ELF-1 (cell line): ENCODE measurements at regions not wholly inside any gene's neighbourhood (a gene's known extent, or its start where the extent isn't known, plus 50 kb on each side); places are given as distances from the start of the nearest gene placed in this dataset.

Experiments
- DNase-seq: peaks from one replicate; pipeline ENCODE4 v3.0.0-alpha.2; 2016; ENCODE audit warnings: low read depth, low spot score

DNA sequence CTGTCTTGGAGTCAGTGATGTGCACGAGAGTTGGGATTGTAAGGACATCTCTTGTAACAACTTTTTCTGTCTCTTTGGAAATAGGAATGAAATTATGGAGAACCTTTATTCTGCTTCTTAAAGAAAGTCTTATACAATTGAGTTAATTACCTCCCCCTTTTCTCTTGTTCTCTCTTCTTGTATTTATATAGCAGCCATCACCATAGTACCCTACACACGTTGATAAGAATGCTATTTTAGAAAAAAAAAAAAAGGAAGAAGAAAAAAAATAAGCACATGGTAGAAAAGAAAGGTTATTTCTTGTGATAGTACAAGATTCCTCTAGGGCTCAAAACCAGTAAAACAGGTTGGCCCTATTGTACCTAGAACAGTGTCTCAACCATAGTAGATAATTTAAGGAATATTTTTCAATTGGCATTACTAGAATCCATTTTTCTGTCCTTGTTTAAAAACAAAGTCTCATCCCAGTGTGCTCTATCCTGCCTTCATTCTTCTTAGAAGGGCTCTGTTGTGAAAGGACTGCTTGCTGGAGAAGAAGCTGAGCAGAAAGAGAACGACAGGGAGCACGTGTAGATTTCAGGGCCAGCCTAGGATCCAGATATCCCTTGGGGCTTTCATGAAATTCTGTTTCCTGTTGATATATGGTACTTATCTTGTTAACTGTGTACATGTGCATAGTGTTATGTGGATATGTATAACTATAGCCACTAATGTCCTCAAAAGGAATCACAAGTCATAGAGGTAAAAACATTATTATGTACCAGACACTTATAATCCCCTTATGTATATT is 392.3 kb upstream of the MEF2C start:
- DNase-seq: no peak

DNA sequence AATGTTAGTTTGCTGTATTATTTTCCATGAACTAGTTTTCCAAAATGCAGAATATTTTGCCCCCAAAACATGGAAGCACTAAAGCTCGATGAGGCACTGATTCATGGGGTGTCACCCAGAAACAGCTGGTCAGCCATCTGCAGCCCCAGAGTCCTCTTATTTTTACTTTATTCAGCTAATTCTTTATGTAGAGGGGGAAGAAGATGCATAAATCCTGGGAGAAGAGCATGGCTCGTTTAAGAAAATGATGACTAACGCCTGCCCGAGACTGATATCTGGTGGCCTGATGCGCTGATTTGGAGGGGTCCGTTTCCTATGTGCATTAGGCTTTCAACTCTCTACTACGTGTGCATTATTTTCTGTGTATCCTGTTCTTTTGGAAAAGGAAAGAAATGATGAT is 390.3 kb upstream of the MEF2C start:
- DNase-seq: no peak

DNA sequence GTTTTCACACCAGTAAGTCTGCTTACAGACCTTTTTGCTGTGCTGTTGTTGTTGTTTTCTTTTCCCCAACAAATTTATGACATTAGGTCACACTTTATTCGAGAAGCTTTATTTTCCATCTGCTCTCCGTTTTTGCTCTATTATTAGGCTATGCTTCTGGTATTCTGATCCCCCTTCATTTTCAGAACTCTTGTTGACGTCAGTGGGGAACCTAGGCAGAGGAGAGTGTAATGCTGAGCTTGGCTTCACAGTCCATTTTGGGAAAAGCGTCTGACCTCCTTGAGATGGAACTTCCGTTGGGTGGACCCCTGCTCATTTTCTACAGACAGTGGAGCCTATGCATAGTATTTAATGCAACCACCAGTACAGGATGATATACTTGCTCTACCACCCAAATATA is 387.9 kb upstream of the MEF2C start:
- no peak for DNase-seq

DNA sequence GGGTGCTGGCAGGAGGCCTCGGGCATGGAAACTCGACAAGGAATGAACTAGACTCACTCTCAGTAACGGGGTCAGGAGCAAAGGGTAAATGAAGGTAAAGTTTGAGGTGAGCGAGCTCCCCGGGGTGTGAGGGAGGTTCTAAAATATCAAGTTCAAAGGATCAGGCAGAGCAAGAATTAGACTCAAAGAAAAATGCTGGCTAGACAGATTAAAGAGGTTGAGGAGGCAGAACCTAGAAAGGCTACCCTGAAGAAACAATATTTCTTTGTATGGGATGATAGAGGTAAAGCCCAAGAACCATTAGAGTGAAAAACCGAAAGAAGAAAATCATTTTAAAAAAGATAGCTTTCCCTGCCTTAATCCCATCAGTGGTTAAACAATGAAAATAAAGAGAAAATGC is 386.7 kb upstream of the MEF2C start:
- DNase-seq: no peak

DNA sequence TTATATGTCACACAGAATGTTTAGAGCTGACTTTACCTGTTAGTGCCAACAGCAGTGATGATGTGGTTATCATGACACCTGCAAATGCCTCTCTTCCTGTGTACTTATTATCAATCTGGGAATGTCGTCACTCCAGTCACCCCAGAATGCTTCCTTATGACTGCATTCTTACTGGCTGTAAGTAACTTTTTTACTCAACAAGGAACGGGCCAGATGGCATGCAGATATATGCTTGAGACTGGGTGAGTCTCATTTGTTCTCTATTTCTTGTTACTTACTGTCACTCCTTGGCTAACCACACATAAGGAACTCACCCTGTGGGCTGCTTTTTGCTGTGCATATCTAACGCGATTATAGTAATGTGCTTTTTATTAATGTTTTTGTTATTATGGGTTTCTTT is 385.5 kb upstream of the MEF2C start:
- no peak for DNase-seq

DNA sequence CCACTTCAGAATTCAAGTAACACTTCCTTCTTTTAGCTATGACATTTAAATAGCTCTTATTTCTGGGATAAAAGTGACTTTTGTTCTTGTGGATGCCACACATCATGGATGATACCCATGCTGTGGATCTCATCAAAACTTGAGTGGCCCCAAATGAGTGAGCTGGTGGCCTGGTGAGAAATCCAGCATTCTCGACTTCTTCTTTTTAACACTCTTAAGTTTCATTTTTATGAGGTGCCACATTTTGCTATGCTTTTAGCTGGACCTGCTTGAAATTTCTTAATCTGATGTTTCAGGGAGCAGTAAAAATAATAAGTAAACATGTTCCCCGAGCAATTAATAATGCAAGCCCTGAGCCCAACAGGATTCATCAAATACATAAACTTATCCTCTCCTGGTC is 384.8 kb upstream of the MEF2C start:
- DNase-seq: no peak

DNA sequence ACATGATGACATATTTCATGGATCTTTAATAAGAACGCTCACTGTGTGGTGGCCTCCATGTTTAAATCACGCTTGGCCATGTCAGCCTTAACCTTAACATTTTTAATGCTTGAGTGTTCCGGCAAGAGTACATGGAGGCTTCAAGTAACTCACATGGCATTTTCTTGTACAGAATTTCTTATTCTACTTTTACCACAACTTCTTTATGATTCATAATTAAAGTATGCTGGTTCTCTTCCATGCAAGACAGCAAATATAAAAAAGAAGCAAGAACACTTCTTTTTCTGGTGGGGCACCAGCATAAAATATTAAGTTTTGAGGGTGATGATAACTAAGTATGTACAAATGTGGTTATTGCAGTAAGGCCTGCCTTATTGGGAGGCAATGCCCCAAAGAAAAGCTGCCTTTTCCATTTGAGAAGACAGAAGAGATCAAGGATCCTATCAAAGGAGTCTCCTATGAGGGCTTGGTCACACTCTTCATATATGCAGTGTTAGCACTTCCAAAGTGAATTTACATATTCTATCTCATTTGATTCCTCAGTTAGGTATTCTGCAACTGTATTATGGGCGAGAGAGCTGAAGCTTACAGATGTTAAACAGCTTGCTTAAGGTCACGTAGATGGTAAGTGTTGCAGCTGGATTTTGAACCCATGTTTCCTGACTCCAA is 382.7 kb upstream of the MEF2C start:
- no peak for DNase-seq

DNA sequence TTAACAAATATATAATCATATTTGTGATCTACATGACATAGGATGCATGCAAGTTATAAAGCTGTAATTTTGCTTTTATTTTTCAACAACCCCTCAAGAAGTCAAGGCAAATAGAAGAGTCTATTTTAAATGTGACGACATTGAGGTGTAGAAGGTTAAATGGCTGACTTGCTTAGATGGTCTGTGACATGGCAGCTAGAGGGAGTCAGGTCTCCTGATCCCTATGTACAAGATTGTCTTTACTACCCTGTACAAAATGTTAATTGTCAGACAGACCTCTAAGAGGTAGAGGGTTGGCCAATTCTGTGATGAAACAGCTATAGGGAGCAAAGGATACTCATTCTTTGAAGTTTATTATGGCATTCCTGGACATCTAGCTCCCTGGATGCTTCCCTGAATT is 380.9 kb upstream of the MEF2C start:
- DNase-seq: no peak

DNA sequence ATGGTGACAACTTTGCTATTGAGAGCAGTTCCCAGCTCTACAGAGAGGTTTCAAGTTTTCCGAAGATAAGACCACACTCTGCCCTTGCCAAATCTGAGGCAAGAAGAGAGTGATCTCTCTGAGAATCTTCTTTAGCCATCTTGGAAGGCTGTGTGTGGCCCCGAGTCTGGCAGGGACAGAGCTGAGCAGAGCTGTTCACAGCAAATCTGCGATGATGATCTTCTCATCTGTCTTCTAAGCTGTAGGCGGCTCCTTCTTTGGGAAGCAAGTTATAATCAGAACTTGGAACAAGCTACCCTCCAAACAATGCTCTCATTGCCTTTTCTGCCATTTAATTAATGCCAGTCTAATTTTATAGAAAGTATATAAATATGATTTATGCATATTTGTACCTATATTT is 379.0 kb upstream of the MEF2C start:
- DNase-seq: no peak

DNA sequence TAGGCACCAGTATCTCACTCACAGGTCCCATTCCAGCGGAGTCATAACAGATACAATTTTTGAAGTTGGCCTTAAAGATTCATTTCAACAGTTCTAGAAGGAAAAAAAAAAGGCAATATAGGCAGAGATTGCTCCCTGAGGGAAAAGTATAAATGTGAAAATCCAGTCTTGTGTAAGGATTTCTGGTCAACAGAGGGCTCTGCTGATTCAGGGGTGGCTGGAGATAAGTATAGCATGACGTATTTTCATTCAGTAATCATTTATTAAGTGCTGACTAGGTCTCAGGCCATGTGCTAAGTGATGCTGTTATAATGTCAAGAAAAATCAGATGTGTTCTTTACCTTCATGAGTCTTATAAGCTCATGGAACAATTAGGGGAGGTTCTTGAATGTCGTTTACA is 377.3 kb upstream of the MEF2C start:
- DNase-seq: no peak

DNA sequence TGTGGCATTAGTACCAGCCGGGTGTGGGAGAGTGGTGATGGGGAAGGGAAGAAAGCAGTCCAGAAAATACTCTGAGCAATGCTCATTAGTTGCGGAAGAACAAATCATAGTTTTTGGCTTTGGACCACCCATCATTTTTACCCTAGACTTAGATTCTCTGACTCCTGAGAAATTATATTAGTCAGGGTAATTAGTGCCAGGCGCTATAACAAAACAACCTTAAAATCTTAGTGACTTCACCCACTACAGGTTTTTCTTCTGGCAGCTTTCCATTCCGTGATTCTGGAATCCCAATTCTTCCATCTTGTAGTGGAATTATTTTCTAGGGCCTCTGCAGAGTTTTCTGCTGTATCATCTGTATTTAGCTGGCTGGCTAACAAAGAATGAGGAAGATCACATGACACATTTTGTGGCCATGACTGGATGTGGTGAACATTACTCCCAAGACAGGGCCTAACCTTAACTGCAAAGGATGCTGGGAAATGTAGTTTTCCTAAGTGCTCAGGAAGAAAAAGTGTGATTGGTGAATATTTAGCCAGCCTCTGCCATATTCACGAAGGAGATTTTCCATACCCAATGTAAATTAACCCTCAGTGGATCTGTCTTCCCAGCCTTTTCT is 373.0 kb upstream of the MEF2C start:
- DNase-seq: peak; percentile 16

DNA sequence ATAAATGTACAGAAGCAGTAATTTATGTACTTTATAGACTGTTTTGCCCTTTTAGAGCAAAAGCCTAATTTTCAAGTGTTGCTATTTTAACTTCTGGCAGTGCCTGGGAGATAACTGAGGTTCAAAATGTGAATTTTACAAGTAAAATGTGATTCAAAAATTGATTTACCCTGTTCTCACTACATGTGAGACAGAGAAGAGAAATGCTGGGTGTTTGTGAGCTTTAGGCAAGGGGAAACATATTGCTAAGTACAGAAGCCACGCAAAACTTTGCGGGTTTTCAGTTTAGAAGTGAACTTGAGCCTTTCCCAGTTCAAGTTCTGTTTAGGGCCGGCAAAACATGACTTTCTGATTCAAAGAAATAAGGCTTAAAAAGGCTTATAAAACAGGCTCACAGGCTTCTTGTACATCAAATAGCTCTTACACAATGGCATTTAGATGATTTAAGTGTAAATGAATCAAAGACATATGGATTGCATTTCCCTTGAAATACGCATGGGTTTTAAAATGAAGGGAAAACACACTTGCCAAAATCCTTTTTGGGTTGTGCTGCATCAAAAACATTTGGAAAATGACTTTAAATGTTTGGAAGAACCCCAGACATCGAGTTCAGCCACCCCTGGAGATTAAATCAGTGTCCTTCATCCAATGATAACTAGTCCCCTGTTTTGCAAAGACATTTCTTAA is 370.8 kb upstream of the MEF2C start:
- no peak for DNase-seq

DNA sequence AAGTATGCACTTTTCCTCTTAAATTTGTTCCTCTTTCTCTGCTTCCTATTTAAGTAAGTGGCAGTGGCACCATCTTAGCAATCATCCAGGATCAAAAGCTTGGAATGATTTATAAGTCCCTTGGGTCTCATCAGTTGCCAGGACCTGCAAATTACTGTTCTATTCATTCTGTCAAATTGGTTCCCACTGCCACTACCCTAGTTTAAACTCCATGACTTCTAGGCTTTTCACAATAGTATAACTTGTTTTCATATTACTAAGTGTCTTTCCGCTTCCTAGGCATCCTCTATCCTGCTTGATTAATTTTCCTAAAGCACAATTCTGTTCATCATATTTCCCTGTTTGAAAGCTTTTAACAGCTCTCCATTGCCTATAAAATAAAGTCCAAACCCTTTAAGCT is 363.9 kb upstream of the MEF2C start:
- DNase-seq: no peak

DNA sequence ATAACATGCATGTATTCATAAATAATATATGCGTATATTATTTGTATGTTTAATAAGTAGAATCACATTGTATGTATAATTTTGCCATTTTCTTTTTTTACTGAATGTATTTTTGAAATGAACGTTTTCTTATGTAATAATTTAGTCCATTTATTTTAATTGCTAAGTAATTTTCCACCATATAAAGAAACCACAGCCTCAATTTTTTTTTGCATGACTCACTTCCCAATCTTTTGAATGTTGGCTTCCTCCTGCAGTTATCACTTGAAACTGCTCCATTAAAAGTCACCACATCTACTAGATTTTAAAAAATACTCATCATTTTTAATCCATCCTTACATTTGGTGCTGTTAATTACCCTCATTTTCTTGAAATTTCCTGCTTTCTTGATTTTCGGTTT is 363.3 kb upstream of the MEF2C start:
- no peak for DNase-seq

DNA sequence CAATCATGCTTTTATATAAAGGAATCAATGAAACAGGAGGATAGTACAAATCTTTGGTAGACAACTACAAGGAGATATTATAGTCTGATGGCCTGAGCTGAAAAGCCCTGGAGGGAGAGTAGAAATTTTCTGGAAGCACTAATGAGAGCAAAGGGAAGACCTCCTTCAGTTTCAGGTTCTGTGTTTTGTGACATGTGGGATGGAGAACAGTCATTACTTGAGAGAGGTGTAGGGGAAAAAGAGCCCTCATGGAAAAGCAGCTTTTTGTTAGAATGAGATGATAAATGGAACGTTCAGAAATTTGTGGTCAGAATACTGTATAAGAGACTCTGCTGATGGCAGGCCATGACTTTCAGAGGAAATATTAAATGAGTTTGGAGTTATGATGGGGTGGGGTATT is 360.6 kb upstream of the MEF2C start:
- no peak for DNase-seq

DNA sequence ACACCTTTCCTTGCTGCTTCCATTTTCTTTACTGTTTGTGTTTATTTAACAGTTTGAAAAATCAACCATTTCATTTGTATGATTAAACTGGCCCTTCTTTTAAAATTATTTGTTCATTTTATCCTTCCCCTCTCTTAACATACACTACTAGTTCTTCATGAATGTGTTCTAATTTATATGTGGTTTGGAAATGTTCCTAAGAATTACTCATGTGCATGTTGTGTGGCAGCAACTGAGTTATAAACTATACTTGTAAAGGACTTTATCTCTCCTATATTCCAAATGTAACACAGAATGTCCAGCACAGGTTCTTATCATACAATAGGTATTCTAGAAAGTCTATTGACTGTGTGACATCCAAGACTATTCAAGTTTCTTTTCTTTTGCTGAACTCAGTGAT is 358.2 kb upstream of the MEF2C start:
- DNase-seq: no peak

DNA sequence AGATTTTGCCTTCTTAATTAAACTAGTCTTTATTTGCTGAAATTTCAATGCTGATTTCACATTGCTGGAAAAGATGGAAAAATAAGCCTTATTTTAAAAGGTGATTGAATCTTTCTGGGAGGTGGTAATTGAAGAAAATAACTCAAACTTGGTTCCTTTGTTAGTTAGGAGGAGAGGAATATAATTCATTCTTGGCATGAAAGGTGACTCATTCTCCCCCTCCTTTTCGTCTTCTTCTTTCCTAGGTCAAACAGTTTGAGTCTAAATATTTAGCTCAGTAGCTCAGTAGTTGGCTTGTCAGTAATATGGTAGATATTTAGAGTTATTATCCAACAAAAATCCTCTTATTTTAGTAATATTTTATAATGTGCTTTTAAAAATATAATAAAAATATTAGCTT is 353.9 kb upstream of the MEF2C start:
- DNase-seq: no peak

DNA sequence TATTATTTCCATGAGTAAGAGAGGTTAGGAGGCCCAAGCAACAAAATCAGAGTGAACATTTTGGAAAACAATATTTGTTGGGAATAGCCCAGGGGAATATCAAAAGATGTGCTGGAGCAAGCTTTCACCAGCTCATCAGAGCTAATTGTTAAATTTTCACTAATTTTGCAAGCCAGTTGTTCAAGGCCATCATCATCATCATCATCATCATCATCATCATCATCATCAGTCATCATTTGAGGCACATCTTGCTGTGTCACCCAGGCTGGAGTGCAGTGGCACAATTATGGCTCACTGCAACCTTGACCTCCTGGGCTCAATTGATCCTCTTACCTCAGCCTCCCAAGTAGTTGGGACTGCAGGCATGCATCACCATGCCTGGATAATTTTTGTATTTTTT is 350.5 kb upstream of the MEF2C start:
- DNase-seq: no peak

DNA sequence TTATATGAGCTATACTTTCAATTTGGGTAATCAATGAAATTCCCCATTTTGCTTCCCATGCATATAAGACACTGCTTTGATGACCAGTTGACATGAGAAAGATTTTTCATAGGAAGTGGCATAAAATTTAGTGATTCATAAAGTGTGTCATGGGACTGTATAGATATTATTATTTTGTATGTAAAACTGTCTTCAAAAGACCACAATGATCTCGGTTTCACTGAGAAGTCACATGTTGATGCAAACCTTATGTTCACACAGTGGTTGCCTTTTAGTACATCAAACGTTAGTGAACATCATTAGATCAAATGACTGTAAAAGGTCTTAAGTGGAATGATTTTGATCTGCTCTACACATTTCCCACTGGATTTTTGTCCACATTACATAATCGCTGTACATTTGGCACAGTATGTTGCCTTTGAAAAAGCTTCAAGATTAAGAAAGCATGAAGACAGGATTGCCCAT is 349.2 kb upstream of the MEF2C start:
- DNase-seq: no peak

DNA sequence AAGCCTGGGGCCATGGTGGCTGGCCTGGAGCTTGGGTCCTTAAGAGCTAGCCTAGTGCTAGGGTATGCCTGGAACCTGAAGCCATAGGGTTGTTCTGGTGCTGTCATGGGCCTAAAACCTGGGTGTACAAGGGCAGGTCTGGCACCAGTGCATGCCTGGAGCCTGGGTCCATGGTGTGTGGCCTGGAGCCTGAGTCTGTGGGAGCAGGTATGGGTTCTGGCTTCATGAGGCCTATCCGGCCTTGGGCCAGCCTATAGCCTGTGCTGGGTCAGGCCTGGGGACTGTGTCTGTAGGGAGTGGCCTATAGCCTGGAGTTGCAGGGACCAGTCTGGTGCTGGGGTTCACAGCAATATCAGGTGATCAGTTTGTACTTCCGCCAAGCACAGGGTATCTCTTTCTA is 347.2 kb upstream of the MEF2C start:
- DNase-seq: no peak

DNA sequence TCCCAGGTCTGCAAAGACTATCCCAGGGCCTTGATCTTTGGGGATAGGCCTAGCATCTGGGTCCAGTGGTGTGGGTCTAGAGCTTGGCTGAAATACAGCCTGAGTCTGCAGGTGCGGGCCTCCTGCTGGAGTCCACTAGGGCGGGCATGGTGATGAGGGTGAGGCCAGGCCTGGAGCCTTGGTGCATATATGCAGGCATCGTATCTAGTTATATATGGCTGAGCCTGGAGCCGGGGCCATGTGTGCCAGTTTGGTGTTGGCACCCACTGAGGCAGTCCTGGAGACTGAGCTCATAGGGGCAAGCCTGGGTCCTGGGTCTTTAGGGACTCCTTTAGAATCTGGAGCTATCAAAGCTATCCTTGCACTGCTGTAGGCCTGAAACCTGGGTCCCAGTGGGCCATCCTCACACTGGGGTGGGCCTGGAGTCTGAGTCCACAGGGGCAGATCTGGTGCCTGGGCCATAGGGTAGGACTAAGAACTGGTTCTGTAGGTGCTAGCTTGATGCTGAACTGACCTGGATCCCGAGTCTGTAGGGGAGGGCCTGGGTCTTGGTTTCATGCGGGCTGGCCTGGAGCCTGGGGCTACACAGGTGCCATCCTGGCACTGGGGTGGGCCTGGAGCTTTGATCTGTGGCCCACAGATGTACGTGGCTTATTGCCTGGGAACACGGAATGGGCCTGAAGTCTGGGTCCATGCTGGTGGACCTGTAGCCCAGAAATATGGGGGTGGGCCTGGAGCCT is 346.5 kb upstream of the MEF2C start:
- DNase-seq: no peak

DNA sequence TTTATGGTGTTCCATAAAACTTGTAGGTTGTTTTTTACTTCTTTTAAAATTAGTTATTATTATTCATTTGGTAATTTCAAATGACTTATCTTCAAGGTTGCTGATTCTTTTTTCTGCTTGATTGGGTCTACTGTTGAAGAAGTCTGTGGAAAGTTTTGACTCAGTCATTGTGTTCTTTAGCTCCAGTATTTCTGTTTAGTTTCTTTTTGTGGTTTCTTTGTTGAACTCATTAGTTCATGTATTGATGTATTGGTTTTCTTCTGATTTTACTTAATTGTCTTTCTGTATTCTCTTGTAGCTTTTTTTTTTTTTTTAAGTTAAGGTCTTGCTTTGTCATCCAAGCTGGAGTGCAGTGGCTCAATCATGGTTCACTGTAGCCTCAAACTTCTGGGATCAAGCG is 345.4 kb upstream of the MEF2C start:
- no peak for DNase-seq
